ENCODE measurements at regions not wholly inside any gene's neighbourhood (a gene's known extent, or its start where the extent isn't known, plus 50 kb on each side); places are given as distances from the start of the nearest gene placed in this dataset.
"Not testable (repeated sequence)": the region's sequence is repeated elsewhere in the genome, so short reads cannot be mapped to it uniquely, and the experiment has no call there.

GRCh38 chr18:4691836-4692235 lies 236.7 kb upstream of the DLGAP1 start:
- DNase-seq (ENCODE audit: low read depth) = no peak
- no peak overlapping the region for H3K4me3 ChIP-seq (ENCODE audit: control insufficient read depth, low read depth, low read length)
- TF ChIP-seq CTCF (IDR thresholded peaks at IDR 0.05; ENCODE audit: control insufficient read depth, insufficient read depth, low read depth, low read length, missing control alignments) = no peak

- DNase-seq (ENCODE audit: low read depth); H3K4me3 ChIP-seq (ENCODE audit: control insufficient read depth, low read depth, low read length): not testable (repeated sequence)
These were observed 223.6 kb upstream of the DLGAP1 start for GRCh38 chr18:4678685-4679084.

GRCh38 chr18:4677006-4677405 lies 221.9 kb upstream of the DLGAP1 start:
- no peak for TF ChIP-seq CTCF (IDR thresholded peaks at IDR 0.05; ENCODE audit: control insufficient read depth, insufficient read depth, low read depth, low read length, missing control alignments)
- H3K4me3 ChIP-seq (ENCODE audit: control insufficient read depth, low read depth, low read length) = no peak overlapping the region
- DNase-seq (ENCODE audit: low read depth) = no peak

GRCh38 chr18:4672162-4672561 lies 217.1 kb upstream of the DLGAP1 start:
- no peak for DNase-seq (ENCODE audit: low read depth)
- no peak overlapping the region for H3K4me3 ChIP-seq (ENCODE audit: control insufficient read depth, low read depth, low read length)
- TF ChIP-seq CTCF (IDR thresholded peaks at IDR 0.05; ENCODE audit: control insufficient read depth, insufficient read depth, low read depth, low read length, missing control alignments) = no peak

GRCh38 chr18:4658804-4659203 lies 203.7 kb upstream of the DLGAP1 start:
- TF ChIP-seq CTCF (IDR thresholded peaks at IDR 0.05; ENCODE audit: control insufficient read depth, insufficient read depth, low read depth, low read length, missing control alignments) = no peak

GRCh38 chr18:4653418-4653817 lies 198.3 kb upstream of the DLGAP1 start:
- no peak overlapping the region for H3K4me3 ChIP-seq (ENCODE audit: control insufficient read depth, low read depth, low read length)
- no peak for DNase-seq (ENCODE audit: low read depth)
- no peak for TF ChIP-seq CTCF (IDR thresholded peaks at IDR 0.05; ENCODE audit: control insufficient read depth, insufficient read depth, low read depth, low read length, missing control alignments)

More at GRCh38 chr18:4658804-4659203, 203.7 kb upstream of the DLGAP1 start:
- H3K4me3 ChIP-seq (ENCODE audit: control insufficient read depth, low read depth, low read length) = no peak overlapping the region
- no peak for DNase-seq (ENCODE audit: low read depth)

GRCh38 chr18:4641771-4642368 lies 186.8 kb upstream of the DLGAP1 start:
- TF ChIP-seq CTCF (IDR thresholded peaks at IDR 0.05; ENCODE audit: control insufficient read depth, insufficient read depth, low read depth, low read length, missing control alignments) = no peak
- H3K4me3 ChIP-seq (ENCODE audit: control insufficient read depth, low read depth, low read length) = no peak overlapping the region
- no peak for DNase-seq (ENCODE audit: low read depth)
